GM19372 (cell line): ENCODE measurements at regions not wholly inside any gene's neighbourhood (a gene's known extent, or its start where the extent isn't known, plus 50 kb on each side); places are given as distances from the start of the nearest gene placed in this dataset.
"Not testable (repeated sequence)": the region's sequence is repeated elsewhere in the genome, so short reads cannot be mapped to it uniquely, and the experiment has no call there.

Experiments
- ATAC-seq: cut with Tn5 transposase; IDR thresholded peaks from one replicate; pipeline ENCODE4 v1.9.1; 2021; ENCODE audit warnings: mild to moderate bottlenecking, low read depth, moderate library complexity; ENCODE audit not compliant: unreplicated experiment

- ATAC-seq: no peak
Measured at GRCh38 chr1:90826024-90826423, 108.9 kb upstream of the BARHL2 start.

DNA sequence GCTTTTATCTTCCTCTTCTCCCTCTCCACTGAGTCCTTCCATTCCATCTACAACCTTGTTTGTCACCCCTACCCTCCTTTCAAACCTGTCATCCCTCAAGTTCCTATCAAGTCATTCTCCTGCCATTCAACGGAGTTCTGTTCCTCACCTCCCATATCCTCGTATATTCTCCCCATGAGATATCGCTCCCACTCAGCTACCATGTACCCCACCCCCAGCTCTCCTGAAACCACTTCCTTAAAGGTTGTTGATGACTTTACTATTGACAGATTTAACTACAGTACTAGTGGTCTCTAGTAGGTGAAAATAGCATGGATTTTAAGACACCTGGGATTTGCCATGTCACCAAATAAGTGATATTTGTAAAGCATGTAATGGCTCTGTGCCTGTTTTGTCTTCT is 107.4 kb upstream of the BARHL2 start:
- ATAC-seq: no peak

- no peak for ATAC-seq
Measured at GRCh38 chr1:90823686-90824085, 106.6 kb upstream of the BARHL2 start.

- no peak for ATAC-seq
Measured at GRCh38 chr1:90821788-90822359, 104.8 kb upstream of the BARHL2 start.

DNA sequence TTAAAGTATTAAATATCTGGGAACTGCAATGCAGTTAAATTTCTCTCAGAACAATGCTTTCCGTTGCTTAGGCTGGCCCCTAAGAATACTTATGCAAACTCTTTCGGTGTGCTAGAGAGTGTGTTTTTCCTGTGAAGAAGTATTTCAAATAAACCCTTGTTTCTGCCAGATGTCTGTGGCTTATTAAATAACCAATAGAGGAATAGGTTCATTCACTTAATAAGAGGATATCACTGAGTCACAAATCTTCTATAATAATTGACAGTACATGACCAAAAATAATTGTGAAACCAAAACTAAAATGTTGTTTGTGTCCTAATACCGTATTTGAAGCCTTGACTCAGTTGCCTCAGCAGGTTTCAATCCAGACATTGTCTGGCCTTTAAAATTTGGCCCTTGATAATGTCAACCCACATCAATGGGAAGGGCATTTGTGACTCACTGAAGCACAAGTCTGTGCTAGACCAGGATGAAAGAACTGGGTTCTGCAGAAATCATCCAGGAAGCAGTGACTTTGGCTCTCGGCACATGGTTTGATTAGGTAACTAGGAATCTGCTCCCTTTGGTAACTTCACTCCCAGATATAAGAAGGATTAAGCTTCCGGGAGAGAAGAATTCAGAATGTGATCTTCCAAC is 104.2 kb upstream of the BARHL2 start:
- no peak for ATAC-seq

- no peak for ATAC-seq
Measured at GRCh38 chr1:90820745-90821144, 103.6 kb upstream of the BARHL2 start.

GRCh38 chr1:90817399-90817798 is 100.3 kb upstream of the BARHL2 start:
- no peak for ATAC-seq

DNA sequence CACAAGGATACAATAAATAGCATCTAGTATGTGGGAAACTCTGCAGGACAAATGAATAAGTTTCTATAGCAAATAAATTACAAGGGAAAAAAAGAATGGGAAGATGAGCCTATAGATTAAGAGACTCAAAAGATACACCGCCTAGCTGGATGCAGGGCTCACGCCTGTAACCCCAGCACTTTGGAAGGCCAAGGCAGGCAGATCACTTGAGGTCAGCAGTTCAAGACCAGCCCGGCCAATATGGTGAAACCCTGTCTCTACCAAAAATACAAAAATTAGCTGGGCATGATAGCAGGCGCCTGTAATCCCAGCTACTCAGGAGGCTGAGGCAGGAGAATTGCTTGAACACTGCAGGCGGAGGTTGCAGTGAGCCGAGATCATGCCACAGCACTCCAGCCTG is 95.1 kb upstream of the BARHL2 start:
- ATAC-seq: not testable (repeated sequence)

- ATAC-seq: not testable (repeated sequence)
Measured at GRCh38 chr1:90811444-90811950, 94.4 kb upstream of the BARHL2 start.

GRCh38 chr1:90810681-90811080 is 93.6 kb upstream of the BARHL2 start:
- no peak for ATAC-seq

- ATAC-seq: no peak
Measured at GRCh38 chr1:90809996-90810395, 92.9 kb upstream of the BARHL2 start.

GRCh38 chr1:90809093-90809492 is 92.0 kb upstream of the BARHL2 start:
- ATAC-seq: no peak

- no peak for ATAC-seq
Measured at GRCh38 chr1:90807329-90807728, 90.2 kb upstream of the BARHL2 start.

- no peak for ATAC-seq
Measured at GRCh38 chr1:90802622-90803021, 85.5 kb upstream of the BARHL2 start.

DNA sequence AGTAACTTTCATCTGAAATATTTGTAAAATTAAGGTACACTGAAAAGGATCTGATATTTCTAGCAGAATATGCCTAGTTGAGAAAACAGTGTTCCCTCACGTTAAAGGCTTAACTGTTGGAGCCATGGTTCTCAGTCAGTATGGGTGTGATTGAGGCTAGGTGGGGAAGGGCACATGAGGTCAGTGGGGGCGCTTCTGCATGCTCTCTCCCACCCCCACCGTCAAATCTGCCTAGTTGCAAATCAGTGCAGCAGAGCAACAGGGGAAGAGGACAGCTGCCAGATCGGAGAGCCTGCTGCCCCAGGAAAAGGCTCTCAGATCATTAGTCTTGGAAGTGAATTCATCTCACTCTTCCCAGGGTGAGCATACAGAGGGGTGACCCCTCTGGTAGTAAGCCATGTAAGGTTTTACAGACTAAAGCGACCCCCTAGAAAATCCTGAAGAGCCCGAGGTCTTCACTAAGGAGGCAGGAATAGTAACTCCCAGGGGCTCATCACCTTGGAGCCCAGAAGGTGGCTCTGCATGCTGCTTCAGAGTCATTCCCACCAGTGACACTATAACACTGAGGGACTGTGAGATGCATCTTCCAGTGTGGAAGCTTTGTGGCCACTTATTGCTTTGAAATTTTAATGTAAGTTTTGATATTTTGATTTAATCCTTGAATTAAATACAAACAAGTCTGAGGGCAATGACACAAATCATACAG is 83.1 kb upstream of the BARHL2 start:
- no peak for ATAC-seq

GRCh38 chr1:90799326-90799725 is 82.2 kb upstream of the BARHL2 start:
- ATAC-seq: no peak

GRCh38 chr1:90798883-90799282 is 81.8 kb upstream of the BARHL2 start:
- no peak for ATAC-seq

GRCh38 chr1:90798344-90798743 is 81.2 kb upstream of the BARHL2 start:
- no peak for ATAC-seq

DNA sequence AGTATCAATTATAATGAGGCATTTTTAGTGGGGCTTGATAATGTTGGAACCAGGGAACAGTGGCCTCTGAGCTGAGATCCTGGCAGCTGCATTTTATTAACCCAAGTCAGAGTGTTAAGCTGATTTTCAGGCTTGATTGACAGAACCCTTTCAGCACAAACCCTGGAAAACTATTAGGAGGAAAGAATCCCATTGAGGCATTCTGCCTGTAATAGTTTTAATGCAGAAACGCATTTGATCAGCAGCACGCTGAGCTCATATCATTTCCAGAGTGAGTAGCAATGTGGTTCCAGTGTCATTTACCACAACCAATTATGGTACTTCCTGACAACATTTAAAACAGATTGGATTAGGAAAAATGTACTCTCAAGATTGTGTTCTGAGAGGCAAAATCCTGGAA is 78.3 kb upstream of the BARHL2 start:
- no peak for ATAC-seq

- no peak for ATAC-seq
Measured at GRCh38 chr1:90786709-90787108, 69.6 kb upstream of the BARHL2 start.

DNA sequence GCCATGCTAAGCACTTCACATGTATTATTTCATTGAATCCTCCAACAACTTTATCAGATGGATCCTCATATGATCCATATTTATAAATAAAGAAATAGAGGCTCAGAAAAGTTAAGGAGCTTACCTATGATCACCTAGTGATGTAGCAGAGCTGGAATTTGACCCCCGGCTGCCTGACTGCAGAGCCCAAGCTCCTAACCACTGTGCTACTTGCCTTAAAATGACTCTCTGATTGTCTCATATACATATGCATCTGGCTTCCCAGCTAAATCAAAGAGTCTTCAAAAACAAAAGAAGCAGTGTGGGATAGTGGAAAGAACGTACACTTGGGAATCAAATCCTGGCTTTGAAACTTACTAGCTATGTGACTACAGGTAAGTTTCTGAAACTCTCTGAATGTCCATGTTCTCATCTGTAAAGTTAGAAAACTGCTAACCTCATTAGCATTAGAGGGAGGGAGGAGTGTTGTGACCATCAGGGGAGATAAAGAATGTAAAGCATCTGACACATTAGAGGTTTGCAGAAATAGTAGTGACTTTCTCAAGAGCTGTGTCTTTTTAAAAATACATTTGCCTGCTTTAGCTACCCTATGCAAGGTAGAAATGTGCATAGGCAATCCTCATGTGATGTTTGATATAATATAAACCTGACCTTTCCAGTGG is 67.2 kb upstream of the BARHL2 start:
- ATAC-seq: no peak
